Adipose tissue (tissue), 3 donors: ENCODE measurements at regions not wholly inside any gene's neighbourhood (a gene's known extent, or its start where the extent isn't known, plus 50 kb on each side); places are given as distances from the start of the nearest gene placed in this dataset.

ENCODE experiments used
- H3K27ac ChIP-seq: one replicate; pipeline ENCODE4 v1.5.1; 2013; ENCODE audit warnings: low read depth, low read length
- WGBS, 3 donors: extraction: QIAGEN DNeasy Blood & Tissue Kit; methylation state at CpG; one replicate each; pipeline ENCODE4 v1.1.7; 2013; 5-methylcytosine and 5-hydroxymethylcytosine counted together
- donor health status: healthy with polysubstance abuse.
- donor health status: Bipolar disorder and iron deficiency.
- donor health status: healthy.

DNA sequence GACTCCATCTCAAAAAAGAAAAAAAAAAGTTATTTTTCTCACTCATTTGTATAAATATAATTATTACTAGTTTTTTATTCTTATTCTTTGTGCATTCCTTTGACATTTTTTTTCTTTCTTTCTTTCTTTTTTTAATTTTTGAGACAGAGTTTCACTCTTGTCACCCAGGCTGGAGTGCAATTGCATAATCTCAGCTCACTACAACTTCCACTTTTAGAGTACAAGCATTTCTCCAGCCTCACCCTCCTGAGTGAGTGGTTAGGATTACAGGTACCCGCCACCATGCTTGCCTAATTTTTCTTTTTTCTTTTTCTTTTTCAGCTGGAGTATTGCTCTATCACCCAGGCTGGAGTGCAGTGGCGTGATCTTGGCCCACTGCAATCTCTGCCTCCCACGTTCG lies 51.4 kb upstream of the JARID2 start:
- whole genome bisulfite sequencing, 3 donors = 68 to 97% (median 81%) methylated on average over 4 of the region's 4 CpGs
- H3K27ac ChIP-seq = no peak overlapping the region
